OCI-LY3 (cell line): ENCODE measurements at regions not wholly inside any gene's neighbourhood (a gene's known extent, or its start where the extent isn't known, plus 50 kb on each side); places are given as distances from the start of the nearest gene placed in this dataset.

Source experiments
- EZH2phosphoT487 ChIP-seq: fragments of 200-600 bp; shearing (Covaris generic); IDR thresholded peaks from 2 replicates; pipeline ENCODE4 v1.6.1; 2018; ENCODE audit warnings: antibody characterized with exemption, mixed run types, low read depth
- TF ChIP-seq, protein P1 (sequence below): fragments of 200-600, 300-600 bp; sonication (generic); IDR thresholded peaks from 2 replicates; pipeline ENCODE4 v1.5.1; 2014; ENCODE audit warnings: antibody characterized with exemption, low read length, low read depth

GRCh38 chr4:135840781-135841180 lies 1639.2 kb upstream of the PABPC4L start:
- TF ChIP-seq, protein P1, sequence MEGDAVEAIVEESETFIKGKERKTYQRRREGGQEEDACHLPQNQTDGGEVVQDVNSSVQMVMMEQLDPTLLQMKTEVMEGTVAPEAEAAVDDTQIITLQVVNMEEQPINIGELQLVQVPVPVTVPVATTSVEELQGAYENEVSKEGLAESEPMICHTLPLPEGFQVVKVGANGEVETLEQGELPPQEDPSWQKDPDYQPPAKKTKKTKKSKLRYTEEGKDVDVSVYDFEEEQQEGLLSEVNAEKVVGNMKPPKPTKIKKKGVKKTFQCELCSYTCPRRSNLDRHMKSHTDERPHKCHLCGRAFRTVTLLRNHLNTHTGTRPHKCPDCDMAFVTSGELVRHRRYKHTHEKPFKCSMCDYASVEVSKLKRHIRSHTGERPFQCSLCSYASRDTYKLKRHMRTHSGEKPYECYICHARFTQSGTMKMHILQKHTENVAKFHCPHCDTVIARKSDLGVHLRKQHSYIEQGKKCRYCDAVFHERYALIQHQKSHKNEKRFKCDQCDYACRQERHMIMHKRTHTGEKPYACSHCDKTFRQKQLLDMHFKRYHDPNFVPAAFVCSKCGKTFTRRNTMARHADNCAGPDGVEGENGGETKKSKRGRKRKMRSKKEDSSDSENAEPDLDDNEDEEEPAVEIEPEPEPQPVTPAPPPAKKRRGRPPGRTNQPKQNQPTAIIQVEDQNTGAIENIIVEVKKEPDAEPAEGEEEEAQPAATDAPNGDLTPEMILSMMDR, result no peak
- TF ChIP-seq EZH2phosphoT487, result no peak
